HG02571 (cell line): ENCODE measurements at regions not wholly inside any gene's neighbourhood (a gene's known extent, or its start where the extent isn't known, plus 50 kb on each side); places are given as distances from the start of the nearest gene placed in this dataset.
"Not testable (repeated sequence)": the region's sequence is repeated elsewhere in the genome, so short reads cannot be mapped to it uniquely, and the experiment has no call there.

Source experiments
- ATAC-seq: cut with Tn5 transposase; IDR thresholded peaks from one replicate; pipeline ENCODE4 v1.9.1; 2021; ENCODE audit warnings: mild to moderate bottlenecking, moderate library complexity; ENCODE audit not compliant: unreplicated experiment

DNA sequence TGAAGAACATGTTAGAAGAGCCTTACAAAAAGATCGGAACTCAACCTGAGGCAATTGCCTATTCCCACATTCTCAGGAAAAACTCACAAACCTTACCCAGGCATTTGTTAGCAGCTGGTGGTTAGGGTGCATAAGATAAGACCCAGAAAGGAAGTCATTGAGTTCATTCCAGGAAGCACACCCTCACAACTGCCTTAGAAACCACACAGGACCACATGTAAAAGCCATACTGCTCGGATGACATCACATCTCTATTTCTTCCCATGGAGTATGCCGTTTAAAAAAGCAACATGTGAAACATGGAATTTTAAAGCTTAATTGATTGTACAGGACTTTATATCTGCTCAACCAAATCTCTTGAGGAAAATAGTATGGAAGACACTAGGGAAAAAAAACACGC is 411.2 kb downstream of the DAD1 start:
- no peak for ATAC-seq

DNA sequence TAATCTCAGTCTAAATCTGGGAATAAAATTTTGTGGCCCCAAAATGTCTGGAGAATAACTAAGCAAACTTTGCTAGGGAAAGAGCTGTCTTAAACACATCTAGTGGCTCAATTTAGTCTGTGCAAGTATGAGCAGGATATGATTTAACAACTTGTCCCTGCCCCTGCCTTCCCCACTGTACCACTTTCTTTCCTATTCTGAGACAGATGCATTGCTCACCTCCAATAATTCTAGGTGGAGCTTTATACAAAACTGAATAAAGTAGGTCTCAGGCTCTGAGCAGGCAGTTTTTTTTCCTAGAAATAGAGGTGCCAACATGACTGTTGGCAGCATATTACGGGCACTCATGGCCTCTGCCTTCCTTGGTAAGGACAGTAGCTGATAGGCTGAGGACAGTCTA is 412.1 kb downstream of the DAD1 start:
- ATAC-seq: no peak

DNA sequence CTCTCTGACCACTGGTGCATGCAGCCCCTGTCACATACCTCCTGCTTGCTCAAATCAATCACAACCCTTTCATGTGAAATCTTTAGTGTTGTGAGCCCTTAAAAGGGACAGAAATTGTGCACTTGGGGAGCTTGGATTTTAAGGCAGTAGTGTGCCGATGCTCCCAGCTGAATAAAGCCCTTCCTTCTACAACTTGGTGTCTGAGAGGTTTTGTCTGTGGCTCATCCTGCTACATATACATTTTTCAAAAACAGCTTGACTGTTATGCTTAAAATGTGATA is 413.8 kb downstream of the DAD1 start:
- not testable (repeated sequence) for ATAC-seq

DNA sequence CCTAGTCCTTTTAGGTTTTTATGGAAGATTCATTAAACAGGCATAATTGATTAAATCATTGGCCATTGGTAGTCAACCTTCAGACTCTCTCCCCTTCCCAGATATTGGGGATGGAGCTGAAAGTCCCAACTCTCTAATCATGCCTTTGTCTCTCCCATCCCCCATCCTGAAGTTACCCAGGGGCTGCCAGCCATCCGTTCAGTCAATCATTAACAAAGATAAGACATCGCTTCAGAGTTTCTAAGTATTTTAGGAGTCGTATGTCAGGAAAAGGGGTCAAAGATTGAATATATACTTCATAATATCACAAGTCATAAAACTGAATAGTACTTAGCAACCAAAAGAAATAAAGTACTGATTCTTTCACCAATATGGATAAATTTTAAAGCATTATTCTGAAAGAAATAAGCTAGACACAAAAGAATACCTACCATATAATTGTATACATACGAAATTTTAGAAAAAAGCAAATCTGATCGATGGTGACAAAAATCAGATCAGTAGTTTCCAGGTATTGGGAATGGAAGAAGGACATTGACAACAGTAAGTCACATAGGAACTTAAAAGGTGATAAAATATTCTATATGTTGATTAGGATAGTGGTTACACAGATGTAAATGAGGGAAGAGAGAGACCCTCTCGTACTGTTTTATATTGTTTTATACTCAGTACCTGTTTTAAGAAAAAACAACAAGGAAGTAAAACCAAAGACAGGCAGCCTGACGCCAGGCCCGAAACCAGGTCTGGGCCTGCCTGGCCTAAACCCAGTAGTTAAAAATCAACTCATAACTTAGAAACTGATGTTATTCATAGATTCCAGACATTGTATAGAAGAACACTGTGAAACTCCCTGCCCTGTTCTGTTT is 414.4 kb downstream of the DAD1 start:
- no peak for ATAC-seq

DNA sequence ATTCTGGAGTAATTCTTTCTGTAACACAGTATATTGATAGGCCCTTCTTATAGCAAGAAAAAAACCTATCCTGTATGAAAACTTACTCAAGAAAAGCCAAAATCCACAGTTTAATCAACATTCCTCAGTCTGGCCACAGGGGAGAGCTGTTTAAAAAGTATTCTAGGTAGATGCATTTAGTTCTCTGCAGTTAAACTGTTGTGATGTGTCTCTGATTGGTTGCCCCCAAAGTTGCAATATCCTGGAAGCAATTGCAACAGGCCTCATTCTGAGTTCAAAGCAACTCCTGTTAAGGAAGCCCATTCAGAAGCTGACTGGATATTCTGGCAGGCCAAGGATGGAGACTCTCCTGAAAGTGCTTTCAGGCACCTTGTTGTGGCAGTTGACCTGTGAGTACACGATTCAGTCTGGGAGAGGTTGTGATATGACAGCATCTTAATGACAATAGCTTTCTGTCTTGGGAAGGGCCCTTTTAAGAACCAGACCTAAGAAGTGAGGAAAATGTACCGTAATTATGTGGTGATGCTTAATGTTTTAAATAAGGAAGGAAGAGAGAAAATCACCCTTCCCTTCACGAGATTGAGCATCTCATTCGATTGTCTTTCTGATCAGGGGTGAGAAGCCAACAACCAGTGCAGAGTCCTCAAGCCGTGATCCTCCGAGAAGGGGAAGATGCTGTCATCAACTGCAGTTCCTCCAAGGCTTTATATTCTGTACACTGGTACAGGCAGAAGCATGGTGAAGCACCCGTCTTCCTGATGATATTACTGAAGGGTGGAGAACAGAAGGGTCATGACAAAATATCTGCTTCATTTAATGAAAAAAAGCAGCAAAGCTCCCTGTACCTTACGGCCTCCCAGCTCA is 420.7 kb downstream of the DAD1 start:
- ATAC-seq: no peak

DNA sequence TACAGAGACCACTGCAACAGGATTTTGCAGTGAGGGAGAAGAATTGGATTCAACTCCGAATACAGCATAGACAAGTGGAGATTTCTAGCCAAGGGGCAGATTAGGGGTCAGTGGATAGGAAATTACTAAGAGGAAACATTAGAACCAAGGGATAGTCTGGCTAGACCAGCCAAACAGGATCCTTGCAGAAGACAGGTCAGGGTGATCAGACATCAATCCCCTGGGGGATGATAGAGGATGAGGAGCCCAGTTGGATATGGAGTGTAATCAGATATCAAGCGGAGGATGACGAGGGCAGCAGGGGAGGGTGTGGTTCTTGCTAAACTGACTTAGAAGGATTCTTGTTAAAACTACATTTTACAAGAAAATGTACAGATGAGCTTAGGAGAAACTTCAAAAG is 424.4 kb downstream of the DAD1 start:
- ATAC-seq: no peak

DNA sequence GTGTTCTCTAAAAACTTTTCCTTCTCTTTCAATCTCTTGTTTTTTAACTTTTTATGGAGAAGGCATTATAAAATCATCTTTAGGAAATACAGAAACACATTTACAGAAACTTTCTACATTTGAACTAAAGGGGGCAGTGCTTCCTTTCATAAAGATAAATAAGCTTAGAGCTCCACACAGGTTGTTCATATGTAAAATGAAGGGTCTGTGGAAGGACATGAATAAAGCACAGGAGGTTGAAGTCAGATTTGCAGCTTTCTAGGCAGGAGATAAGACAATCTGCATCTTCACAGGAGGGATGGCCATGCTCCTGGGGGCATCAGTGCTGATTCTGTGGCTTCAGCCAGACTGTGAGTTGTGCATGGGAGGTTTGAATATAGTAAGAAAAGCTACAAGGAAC is 426.0 kb downstream of the DAD1 start:
- ATAC-seq: no peak

DNA sequence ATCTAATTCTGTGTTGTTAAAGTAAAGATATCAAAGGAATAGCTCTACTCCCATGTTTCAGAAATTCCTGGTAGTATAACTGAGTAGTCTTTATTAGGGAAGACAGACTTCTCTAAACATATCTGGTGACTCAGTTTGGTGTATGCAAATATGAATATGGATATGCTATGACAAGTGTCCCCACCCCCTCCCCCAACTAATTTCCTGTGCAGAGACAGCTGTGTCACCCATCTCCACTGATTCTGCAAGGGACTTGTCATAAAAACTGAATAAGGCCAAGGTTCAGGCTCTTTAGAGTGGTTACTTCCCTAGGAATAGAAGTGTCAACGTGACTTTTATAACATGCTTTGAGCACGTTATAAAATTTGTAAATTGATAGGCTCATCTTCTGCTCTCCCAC is 429.1 kb downstream of the DAD1 start:
- ATAC-seq: no peak

DNA sequence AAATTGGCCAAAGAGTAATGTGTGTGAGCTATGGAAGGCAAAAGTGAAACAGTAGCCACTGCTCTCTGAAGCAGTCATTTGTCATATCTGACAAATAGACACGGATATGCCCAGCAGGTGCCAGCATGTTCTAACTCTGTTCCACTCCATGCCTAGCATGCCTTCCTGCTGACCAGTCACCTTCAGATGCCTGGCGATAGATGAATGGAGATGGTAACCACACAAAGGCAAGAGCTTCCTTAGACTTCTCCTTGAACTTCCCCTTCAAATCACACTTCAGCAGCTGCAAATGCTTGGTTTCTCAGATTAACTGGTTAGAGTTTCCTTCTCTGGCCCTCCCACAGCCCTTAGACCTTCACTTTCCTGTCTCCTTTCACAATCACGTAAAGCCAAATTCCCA is 429.9 kb downstream of the DAD1 start:
- ATAC-seq: no peak

DNA sequence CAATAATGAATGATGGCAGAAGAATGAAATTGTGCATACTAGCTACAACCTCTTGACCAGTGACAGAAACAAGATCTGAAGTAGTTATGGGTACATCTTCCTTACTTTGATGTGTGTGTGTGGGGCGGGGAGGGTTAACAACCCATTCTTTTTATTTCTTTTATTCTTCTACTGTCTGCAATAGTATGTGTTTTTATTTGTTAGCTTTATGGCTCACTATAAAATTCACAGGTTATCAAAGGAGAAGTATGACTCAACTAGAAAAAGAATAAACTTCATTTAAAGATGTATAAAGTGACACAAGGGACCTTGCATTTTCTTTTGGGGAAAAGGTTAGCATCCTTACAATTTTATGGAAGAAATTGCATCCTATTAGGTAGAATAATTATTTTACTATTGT is 430.5 kb downstream of the DAD1 start:
- ATAC-seq: no peak

DNA sequence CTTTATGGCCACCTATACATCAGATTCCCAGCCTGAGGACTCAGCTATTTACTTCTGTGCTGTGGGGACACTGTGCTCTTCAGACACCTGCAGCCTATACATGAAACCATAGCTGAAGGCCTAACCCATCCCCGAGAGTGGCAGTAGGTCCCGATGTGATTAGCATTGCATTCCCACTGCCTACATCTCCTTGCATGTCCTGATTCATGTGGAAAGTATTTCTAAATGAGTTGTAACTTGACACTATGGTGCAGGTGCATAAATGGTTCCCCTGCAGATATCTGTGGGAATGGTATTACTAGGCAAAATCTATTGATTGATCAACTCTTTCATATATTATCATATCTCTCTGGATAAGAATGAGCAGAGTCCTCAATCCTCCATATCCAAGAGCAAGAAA is 433.5 kb downstream of the DAD1 start:
- ATAC-seq: no peak

DNA sequence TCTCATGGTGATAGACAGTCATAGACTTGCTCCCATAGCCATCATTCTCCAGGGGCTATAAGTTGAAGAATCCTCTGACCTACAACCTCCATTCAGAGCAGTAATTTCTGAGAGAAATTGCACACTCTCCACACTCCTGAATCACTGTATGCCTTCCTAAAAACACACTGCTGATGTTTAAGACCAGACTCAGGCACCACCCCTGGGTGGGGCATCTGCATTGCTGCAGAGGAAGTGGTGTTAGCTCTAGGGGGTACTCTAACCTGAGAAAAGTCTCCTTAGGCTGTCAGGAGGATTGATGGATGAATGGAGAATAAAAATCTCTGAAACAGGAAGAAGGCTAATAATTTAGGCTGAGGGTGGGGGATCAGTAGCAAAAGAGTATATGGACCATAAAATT is 436.1 kb downstream of the DAD1 start:
- no peak for ATAC-seq

DNA sequence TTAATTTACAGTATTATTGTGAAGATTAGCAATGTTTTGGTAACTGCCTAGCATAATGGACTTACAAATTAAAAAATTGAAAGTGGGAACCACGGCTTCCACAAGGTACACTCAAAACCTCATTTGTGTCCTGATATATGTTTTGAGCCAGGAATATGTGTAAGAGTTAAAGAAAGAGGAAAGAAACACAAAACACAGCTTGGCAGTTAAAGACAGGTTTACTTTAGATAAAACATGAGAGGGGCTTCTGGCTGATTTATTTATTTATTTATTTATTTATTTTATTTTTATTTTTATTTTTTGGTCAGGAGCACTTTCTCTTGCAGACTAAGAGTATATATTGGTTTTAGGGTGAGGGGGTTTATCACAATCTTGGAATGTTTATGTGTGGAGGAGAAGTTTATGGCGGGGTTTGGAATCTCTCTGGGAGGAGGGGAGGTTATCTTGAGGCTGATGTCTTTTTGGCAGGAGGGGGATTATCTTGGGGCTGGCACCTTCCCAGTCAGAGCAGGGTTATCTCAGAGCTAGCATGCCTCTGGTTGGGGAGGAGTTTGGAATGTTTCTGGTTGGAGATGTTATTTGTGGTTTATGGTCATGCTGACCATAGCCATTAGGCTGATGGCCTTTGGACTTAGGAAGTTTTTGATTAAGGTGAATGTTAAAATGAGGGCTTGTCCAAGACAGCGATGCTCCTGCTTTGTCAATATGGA is 436.7 kb downstream of the DAD1 start:
- ATAC-seq: no peak

DNA sequence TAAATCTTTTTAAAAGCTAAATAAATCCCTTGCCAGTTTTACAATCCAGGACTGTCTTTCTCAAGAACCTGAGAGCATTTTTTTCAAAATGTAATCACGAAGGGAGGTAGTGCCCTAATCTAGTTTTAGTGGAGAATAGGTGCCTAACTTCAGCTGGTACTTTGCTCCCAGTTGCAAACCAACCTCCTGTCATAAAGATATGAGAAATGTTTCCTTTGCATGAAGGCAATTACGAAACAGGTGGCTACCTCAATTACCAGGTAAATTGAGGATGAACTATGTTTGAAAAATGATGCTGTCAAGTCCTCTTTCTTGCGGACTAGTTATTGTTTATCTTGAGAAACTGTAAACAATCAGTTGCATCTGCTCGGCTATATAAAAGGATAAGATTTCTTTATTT is 437.9 kb downstream of the DAD1 start:
- ATAC-seq: no peak

DNA sequence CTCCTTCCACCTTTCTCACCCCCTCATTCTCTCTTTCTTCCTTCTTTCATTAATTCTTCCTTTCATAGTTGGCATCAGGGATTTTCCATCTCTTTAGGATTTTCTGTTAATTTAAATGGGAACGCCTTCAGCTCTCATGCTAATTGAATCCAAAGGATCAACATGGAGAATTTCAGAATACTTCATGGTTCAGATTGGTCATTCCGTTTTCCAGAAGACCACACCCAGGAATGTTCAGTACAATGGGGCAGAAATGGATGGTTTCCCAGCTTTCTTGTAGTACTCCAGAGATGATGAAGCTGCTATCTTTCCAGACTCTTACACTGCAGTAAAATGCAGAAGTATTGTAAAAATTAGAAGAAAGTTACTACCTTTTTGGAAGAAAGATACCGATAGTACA is 440.0 kb downstream of the DAD1 start:
- ATAC-seq: no peak

DNA sequence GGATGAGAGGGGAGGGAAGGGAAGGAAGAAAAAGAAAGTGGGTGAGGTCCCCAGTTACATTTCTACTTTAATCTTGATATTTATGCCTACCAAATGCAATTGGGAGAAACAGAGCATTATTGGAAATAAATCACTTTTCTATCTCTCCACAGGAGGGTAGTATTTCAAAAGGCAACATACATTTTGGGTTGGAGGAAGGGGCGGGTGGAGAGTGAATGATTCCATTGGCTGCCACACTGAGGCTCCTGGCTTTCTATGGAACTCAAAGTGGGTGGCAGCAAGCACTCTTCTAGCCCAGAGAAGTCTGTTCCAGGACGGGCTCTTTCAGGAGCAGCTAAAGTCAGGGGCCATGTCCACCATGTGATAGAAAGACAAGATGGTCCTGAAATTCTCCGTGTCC is 441.3 kb downstream of the DAD1 start:
- ATAC-seq: no peak

DNA sequence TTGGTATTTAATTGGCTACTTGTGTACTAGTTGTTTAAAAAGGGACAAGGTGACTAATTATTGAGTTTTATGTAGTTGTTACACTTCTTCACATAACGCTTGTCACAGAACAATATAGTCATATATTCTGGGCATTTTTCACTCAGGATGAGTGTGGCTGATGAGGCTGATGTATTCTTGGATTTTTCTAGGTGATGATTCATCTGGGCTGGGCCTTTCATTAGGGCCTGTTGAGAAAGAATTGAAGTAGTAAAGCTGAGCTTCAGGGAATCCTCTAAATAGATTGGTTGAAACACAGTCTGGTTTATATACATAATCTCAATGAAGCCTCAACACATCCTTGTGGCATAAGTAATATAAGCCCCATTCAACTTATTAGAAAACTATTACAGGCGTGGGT is 445.7 kb downstream of the DAD1 start:
- ATAC-seq: no peak

DNA sequence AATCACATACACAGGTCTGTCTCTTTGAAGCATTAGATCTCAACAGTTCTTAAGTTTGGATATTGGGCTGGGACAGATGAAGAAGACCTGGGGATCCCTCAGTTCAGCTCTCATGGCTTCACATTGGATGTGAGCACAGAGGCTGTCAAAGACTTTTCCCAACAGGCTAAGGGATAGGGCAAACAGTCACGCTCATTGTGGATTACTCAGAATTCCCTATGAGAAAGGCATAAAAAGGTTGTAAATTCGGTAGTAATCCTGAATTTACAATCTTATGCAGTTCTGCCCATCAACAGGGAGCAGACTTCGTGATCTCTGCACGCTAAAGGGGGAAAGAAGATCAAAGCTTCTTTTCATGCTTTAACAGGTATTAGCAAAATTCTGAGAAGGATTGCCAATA is 448.4 kb downstream of the DAD1 start:
- ATAC-seq: no peak

DNA sequence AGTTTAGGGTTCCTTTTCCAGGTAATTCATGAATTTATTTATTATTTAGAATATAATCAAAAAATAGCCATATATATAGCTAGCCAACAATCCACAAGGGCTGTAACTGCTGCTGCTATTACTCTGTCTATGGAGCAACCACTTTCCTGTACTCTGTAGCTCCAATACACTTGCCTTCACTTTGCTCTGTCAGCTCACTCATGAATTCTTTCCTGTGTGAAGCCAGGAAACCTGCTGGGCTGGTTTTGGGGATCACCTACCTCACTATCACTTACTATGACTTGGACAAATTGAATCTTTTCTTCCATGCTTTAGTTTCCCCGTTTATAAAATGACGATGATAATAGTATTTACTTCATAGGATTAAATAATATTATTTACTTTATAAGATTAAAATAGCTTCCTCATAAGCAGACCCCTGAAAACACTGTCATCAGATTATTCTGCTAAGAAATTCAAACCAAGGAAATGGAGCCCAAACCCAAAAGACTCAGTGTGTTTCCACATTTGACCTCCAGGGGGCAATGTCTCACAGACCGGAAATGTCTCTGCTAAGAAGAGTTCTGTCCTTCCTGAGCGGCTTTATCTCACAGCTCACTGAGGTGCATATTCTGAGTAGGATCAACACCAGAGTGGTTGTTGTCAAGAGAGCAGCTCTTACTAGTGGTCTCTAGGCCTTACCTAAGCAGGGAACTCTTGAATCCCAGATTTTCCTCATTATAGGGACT is 457.1 kb downstream of the DAD1 start:
- ATAC-seq: no peak

DNA sequence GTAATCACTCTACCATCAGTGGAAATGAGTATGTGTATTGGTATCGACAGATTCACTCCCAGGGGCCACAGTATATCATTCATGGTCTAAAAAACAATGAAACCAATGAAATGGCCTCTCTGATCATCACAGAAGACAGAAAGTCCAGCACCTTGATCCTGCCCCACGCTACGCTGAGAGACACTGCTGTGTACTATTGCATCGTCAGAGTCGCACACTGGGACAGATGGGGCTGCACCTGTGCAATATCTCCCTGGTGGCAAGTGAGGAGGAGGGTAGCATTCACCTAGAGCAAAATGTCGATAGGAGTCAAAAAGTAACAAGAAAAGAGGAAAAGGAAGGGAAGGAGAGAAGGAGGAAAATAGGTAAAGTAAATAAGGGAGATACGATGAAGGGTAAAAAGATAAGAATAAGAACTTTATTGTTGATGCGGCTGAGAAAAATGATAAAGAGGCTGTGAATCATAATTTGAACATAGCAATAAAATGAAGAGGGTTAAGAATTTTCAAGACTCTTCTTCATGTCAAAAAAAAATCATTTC is 450.5 kb upstream of the OR4E1 start:
- no peak for ATAC-seq
